Left lung (tissue), 4 donors: ENCODE measurements at regions not wholly inside any gene's neighbourhood (a gene's known extent, or its start where the extent isn't known, plus 50 kb on each side); places are given as distances from the start of the nearest gene placed in this dataset.

ENCODE experiments used
- ATAC-seq: fragments of 200-7000 bp; cut with Tn5 transposase; one replicate; pipeline ENCODE4 v1.9.1; 2020; ENCODE audit warnings: moderate library complexity
- DNase-seq, 4 donors: peaks; one replicate each; pipeline ENCODE4 v3.0.0-alpha.2; 2013 to 2020
- H3K27ac ChIP-seq, 2 donors: fragments of 200-600 bp; sonication (generic) in 1 of 2; one replicate each; pipeline versions ENCODE4 v1.5.0 to v1.8.0; 2020 to 2021
- H3K27me3 ChIP-seq, 2 donors: fragments of 200-600 bp; sonication (generic) in 1 of 2; one replicate each; pipeline versions ENCODE4 v1.5.0 to v1.8.0; 2020 to 2021
- H3K36me3 ChIP-seq, 2 donors: fragments of 200-600 bp; sonication (generic) in 1 of 2; one replicate each; pipeline versions ENCODE4 v1.5.0 to v1.8.0; 2020 to 2021
- H3K4me1 ChIP-seq, 2 donors: fragments of 200-600 bp; one replicate each; pipeline ENCODE4 v1.8.0; 2021
- H3K4me3 ChIP-seq, 2 donors: fragments of 200-600 bp; sonication (generic) in 1 of 2; one replicate each; pipeline versions ENCODE4 v1.5.0 to v1.8.0; 2020 to 2021; ENCODE audit warnings: mild to moderate bottlenecking in 1 of 2
- H3K9me3 ChIP-seq, 2 donors: fragments of 200-600 bp; sonication (generic) in 1 of 2; one replicate each; pipeline versions ENCODE4 v1.5.0 to v1.8.0; 2020 to 2021
- intact Hi-C, 2 donors: fragments of 100-400 bp; cut with DNase I; formaldehyde crosslinking; loops; one replicate each; pipeline versions ENCODE4 v1.11.2 to v1.14.2; 2022
- TF ChIP-seq, protein P1 (sequence below), 2 donors: fragments of 200-600 bp; sonication (generic) in 1 of 2; IDR thresholded peaks; one replicate each; pipeline versions ENCODE4 v1.5.0 to v1.8.0; 2021; ENCODE audit warnings: antibody characterized with exemption in 2 of 2
- donor health status: DM: no; HTN: yes; CAD: no.
- donor health status: DM: no; HTN: no; CAD: no.

DNA sequence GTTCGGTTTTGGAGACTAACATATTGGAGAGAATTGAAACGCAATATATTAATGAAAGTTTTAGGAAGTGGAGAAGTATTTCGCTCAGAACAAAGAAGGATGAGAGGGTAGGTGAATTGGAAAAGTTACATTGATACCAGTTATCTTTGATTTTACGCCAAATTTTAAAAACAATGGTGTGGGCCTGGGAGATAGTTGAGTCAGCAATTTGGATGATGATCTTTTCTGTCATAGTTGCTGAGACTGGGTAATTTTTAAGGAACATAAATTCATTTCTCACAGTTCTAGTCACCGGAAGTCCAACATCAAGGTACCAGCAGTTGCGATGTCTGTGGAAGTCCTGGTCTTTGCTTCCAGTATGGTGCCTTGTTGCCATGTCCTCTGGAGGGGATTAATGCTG, 644.8 kb upstream of the LCORL start:
- no peaks in the 10 kb centered on the region for H3K36me3 ChIP-seq
- H3K9me3 ChIP-seq, result no peaks in the 10 kb centered on the region
- ATAC-seq (no peak), DNase-seq (no peak)
- intact Hi-C loops, result no loop called here
- H3K4me3 ChIP-seq, result no peak overlapping the region
- no peaks in the 10 kb centered on the region for H3K4me1 ChIP-seq
- no peak overlapping the region for H3K27ac ChIP-seq
- TF ChIP-seq, protein P1, sequence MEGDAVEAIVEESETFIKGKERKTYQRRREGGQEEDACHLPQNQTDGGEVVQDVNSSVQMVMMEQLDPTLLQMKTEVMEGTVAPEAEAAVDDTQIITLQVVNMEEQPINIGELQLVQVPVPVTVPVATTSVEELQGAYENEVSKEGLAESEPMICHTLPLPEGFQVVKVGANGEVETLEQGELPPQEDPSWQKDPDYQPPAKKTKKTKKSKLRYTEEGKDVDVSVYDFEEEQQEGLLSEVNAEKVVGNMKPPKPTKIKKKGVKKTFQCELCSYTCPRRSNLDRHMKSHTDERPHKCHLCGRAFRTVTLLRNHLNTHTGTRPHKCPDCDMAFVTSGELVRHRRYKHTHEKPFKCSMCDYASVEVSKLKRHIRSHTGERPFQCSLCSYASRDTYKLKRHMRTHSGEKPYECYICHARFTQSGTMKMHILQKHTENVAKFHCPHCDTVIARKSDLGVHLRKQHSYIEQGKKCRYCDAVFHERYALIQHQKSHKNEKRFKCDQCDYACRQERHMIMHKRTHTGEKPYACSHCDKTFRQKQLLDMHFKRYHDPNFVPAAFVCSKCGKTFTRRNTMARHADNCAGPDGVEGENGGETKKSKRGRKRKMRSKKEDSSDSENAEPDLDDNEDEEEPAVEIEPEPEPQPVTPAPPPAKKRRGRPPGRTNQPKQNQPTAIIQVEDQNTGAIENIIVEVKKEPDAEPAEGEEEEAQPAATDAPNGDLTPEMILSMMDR (IDR thresholded peaks at IDR 0.05), result no peak
- no peaks in the 10 kb centered on the region for H3K27me3 ChIP-seq

DNA sequence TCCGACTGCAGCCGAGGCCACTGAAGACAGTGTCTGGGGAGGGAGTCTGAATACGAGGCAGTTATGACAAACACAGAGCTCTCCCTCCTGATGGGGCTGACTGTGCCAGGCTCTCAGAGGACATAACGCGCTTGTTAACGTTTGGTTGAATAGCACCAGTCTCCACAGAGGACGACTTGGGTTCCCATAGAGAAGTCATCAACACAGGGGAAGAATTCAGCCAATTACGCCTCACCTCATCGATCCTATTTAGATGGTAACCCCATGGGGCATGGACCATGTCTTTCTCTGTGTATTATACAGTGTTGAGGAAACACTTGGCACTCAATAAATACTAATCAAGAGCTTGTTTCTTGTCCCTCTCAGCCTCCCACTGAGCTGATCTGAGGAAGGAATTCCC, 642.6 kb upstream of the LCORL start:
- no peak overlapping the region for H3K4me3 ChIP-seq

DNA sequence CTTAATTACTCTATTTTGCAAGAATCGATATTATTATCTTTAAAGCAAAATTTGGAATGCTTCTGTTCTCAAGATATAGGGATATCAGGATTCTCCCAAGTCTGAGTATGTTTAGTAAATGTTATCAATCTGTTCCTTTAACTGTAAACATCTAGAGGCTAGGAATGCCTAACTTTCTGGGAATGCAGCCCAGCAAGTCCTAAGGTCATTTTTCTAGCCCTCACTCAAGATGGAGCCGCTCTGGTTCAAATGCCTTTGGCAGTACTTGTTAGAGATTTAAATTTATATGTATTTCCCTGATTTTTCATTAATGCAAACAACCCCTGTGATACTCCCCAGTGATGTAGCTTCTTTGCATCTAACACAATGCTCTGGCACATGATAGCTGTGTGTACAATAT, 623.8 kb upstream of the LCORL start:
- Histone ChIP-seq H3K27ac (no peak overlapping the region), H3K4me1 (peaks cover 0 to 7% of the 10 kb centered on the region in 2 donors), H3K9me3 (no peaks in the 10 kb centered on the region), H3K27me3 (no peaks in the 10 kb centered on the region), H3K4me3 (no peak overlapping the region), H3K36me3 (no peaks in the 10 kb centered on the region)
- intact Hi-C loops, result no loop called here
- DNase-seq, result peak in 1 of 4 donors; percentile 55
- TF ChIP-seq, protein P1 (IDR thresholded peaks at IDR 0.05), result no peak
- no peak for ATAC-seq

More for the DNA sequence above, 642.6 kb upstream of the LCORL start:
- Histone ChIP-seq H3K9me3 (no peaks in the 10 kb centered on the region), H3K27ac (no peak overlapping the region), H3K27me3 (no peaks in the 10 kb centered on the region), H3K36me3 (no peaks in the 10 kb centered on the region), H3K4me1 (no peaks in the 10 kb centered on the region)
- TF ChIP-seq, protein P1 (IDR thresholded peaks at IDR 0.05), result no peak
- ATAC-seq (no peak), DNase-seq (peak in 3 of 4 donors; percentile 17 to 31 (median 27))
- intact Hi-C loops, result no loop called here

DNA sequence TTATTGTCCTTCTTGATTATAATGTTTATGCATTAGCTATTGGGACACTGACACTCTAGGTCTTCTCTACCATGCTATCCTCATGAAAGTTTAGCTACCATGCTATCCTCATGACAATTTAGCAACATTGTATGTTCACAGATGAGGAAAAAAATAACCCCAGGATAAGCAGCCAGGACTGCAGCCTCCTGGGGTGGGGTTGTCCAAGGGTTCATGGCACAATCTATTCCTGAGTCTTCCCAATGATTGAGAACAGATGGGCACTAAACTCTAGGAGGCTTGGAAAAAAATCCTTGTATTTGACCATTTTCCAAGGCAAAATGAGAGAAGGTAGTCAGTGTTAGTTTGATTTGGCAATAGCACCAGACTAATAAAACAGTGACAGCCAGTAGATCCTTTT, 619.8 kb upstream of the LCORL start:
- Histone ChIP-seq H3K27ac (no peak overlapping the region), H3K27me3 (no peaks in the 10 kb centered on the region), H3K9me3 (no peaks in the 10 kb centered on the region), H3K4me3 (no peak overlapping the region), H3K4me1 (peaks cover 0 to 7% of the 10 kb centered on the region in 2 donors), H3K36me3 (no peaks in the 10 kb centered on the region)
- DNase-seq (no peak), ATAC-seq (no peak)
- TF ChIP-seq, protein P1 (IDR thresholded peaks at IDR 0.05), result no peak
- intact Hi-C loops, result no loop called here

DNA sequence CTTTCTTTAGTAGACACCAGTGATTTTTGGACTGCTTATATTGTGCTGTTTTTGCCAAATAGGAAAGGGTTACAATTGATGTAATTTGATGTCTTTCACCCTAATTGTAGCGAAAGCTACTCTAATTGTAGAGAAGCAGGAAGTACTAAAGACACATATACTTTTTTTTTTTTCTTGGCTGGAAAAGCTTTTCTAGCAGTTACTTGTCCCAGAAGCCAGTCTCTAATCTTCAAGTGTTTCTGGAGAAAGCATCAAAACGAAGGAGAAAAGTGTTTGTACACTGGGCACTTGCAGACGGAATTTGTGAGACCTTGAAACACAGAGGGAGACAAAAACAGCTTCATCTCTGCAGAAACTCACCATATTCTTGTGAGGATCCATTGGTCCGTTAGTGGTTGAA, 616.5 kb upstream of the LCORL start:
- Histone ChIP-seq H3K4me3 (no peak overlapping the region), H3K27ac (no peak overlapping the region), H3K9me3 (no peaks in the 10 kb centered on the region), H3K4me1 (no peaks in the 10 kb centered on the region), H3K27me3 (no peaks in the 10 kb centered on the region), H3K36me3 (no peaks in the 10 kb centered on the region)
- intact Hi-C loops, result no loop called here
- ATAC-seq, result no peak
- DNase-seq, result peak in 2 of 4 donors; percentile 61
- TF ChIP-seq, protein P1 (IDR thresholded peaks at IDR 0.05), result no peak
